ENCODE measurements at regions not wholly inside any gene's neighbourhood (a gene's known extent, or its start where the extent isn't known, plus 50 kb on each side); places are given as distances from the start of the nearest gene placed in this dataset.

DNA sequence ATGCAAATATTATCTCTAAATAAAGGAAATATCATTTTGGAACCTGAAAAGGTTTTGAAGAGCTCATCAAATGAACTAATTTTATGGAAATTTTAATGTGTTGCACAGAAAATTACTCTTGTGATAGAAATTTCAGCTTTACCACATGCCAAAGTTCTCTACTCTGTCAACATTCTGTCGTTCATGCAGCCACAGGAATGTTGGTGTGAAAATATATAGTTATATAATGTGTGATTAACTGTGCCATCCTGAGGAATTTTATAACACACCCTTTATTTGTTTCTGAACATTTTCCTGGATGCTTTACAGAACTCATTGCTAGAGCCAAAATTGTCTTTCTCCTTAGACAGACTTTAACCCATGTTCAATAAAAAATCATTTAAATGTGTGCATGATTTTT, 202.5 kb upstream of the SLC8A1 start:
- TF ChIP-seq, protein P1, sequence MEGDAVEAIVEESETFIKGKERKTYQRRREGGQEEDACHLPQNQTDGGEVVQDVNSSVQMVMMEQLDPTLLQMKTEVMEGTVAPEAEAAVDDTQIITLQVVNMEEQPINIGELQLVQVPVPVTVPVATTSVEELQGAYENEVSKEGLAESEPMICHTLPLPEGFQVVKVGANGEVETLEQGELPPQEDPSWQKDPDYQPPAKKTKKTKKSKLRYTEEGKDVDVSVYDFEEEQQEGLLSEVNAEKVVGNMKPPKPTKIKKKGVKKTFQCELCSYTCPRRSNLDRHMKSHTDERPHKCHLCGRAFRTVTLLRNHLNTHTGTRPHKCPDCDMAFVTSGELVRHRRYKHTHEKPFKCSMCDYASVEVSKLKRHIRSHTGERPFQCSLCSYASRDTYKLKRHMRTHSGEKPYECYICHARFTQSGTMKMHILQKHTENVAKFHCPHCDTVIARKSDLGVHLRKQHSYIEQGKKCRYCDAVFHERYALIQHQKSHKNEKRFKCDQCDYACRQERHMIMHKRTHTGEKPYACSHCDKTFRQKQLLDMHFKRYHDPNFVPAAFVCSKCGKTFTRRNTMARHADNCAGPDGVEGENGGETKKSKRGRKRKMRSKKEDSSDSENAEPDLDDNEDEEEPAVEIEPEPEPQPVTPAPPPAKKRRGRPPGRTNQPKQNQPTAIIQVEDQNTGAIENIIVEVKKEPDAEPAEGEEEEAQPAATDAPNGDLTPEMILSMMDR (IDR thresholded peaks at IDR 0.05): no peak
- TF ChIP-seq POLR2A (IDR thresholded peaks at IDR 0.05): no peak
